KMS-11 (cell line): ENCODE measurements at regions not wholly inside any gene's neighbourhood (a gene's known extent, or its start where the extent isn't known, plus 50 kb on each side); places are given as distances from the start of the nearest gene placed in this dataset.
"Not testable (repeated sequence)": the region's sequence is repeated elsewhere in the genome, so short reads cannot be mapped to it uniquely, and the experiment has no call there.

ENCODE experiments used
- H2AFZ ChIP-seq: fragments of 200-600 bp; sonication (generic); 2 replicates; pipeline ENCODE4 v1.6.1; 2016; ENCODE audit warnings: antibody characterized with exemption, mixed run types, low read depth
- H3K27ac ChIP-seq: fragments of 200-600 bp; sonication (generic); 2 replicates; pipeline ENCODE4 v1.6.1; 2016; ENCODE audit warnings: mild to moderate bottlenecking, mixed run types
- H3K27me3 ChIP-seq: fragments of 200-600 bp; sonication (generic); 2 replicates; pipeline ENCODE4 v1.6.1; 2017; ENCODE audit warnings: mild to moderate bottlenecking, low read depth, mixed run types, moderate library complexity; ENCODE audit not compliant: insufficient read depth
- H3K36me3 ChIP-seq: fragments of 200-600 bp; sonication (generic); 2 replicates; pipeline ENCODE4 v1.6.1; 2017; ENCODE audit warnings: mild to moderate bottlenecking, mixed run types; ENCODE audit not compliant: insufficient read depth
- H3K4me1 ChIP-seq: fragments of 200-600 bp; sonication (generic); 2 replicates; pipeline ENCODE4 v1.6.1; 2016; ENCODE audit warnings: mild to moderate bottlenecking, low read depth, mixed run types; ENCODE audit not compliant: poor library complexity, severe bottlenecking
- H3K4me2 ChIP-seq: fragments of 200-600 bp; sonication (generic); 2 replicates; pipeline ENCODE4 v1.7.0; 2016; ENCODE audit warnings: mild to moderate bottlenecking, mixed run types
- H3K4me3 ChIP-seq: fragments of 200-600 bp; sonication (generic); IDR thresholded peaks from 2 replicates; pipeline ENCODE4 v1.6.1; 2017; ENCODE audit warnings: low read depth, low read length, mixed read lengths; ENCODE audit not compliant: insufficient read depth
- H3K79me2 ChIP-seq: fragments of 200-600 bp; sonication (generic); 2 replicates; pipeline ENCODE4 v1.6.1; 2016; ENCODE audit warnings: low read depth, mixed run types; ENCODE audit not compliant: insufficient read depth
- H3K9ac ChIP-seq: fragments of 200-600 bp; sonication (generic); 2 replicates; pipeline ENCODE4 v1.6.1; 2016; ENCODE audit warnings: mild to moderate bottlenecking, mixed run types
- H4K20me1 ChIP-seq: fragments of 200-600 bp; sonication (generic); 2 replicates; pipeline ENCODE4 v1.6.1; 2016; ENCODE audit warnings: mild to moderate bottlenecking, mixed run types; ENCODE audit not compliant: insufficient read depth
- CTCF ChIP-seq: fragments of 200-600 bp; sonication (generic); conservative IDR thresholded peaks from 2 replicates; pipeline ENCODE4 v1.6.1; 2017; ENCODE audit warnings: low read depth, mild to moderate bottlenecking, antibody characterized with exemption, low read length, moderate library complexity, mixed read lengths

- not testable (repeated sequence) for H4K20me1 ChIP-seq, H3K79me2 ChIP-seq, H2AFZ ChIP-seq, H3K27ac ChIP-seq, H3K36me3 ChIP-seq, H3K4me3 ChIP-seq, H3K9ac ChIP-seq, H3K4me1 ChIP-seq, H3K4me2 ChIP-seq, H3K27me3 ChIP-seq
Observed at GRCh38 chr21:27909487-27909886, 942.6 kb upstream of the ADAMTS5 start.

DNA sequence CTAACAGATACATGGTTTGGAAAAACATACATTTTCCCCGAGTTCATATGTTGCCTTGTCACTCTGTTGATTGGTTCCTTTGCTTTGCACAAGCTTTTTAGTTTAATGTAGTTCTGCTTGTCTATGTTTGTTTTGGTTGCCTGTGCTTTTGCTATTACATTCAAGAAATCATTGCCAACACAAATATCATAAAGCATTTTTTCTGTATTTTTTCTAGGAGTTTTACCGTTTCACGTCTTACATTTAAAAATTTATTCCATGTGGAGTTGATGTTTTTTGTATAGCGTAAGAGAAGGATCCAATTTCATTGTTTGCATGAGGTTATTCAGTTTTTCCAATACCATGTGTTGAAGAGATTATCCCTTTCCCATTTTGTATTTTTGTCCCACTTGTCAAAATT, 941.9 kb upstream of the ADAMTS5 start:
- not testable (repeated sequence) for H3K9ac ChIP-seq, H4K20me1 ChIP-seq, H3K4me3 ChIP-seq, H3K79me2 ChIP-seq, H3K27ac ChIP-seq, H3K4me2 ChIP-seq, H2AFZ ChIP-seq, H3K4me1 ChIP-seq, H3K27me3 ChIP-seq, H3K36me3 ChIP-seq

DNA sequence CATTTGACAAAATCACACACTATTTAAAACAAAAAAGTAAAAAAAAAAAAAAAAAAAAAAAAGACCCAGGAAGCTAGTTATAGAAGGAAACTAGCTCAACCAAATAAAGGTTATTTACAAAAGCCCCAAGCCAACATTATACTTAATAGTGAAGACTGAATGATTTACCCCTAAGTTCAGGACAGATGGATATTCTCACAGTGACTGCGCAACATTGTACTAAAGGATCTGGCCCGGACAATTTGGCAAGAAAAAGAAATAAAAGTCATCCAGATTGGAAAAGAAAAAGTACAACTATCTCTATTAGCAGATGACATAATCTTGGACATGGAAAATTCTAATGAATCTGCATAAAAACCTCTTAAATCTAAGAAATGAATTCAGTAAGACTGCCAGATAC, 936.0 kb upstream of the ADAMTS5 start:
- not testable (repeated sequence) for H2AFZ ChIP-seq, H4K20me1 ChIP-seq, H3K4me3 ChIP-seq, H3K36me3 ChIP-seq, H3K9ac ChIP-seq, H3K4me2 ChIP-seq, H3K27ac ChIP-seq, H3K27me3 ChIP-seq, H3K79me2 ChIP-seq, H3K4me1 ChIP-seq

DNA sequence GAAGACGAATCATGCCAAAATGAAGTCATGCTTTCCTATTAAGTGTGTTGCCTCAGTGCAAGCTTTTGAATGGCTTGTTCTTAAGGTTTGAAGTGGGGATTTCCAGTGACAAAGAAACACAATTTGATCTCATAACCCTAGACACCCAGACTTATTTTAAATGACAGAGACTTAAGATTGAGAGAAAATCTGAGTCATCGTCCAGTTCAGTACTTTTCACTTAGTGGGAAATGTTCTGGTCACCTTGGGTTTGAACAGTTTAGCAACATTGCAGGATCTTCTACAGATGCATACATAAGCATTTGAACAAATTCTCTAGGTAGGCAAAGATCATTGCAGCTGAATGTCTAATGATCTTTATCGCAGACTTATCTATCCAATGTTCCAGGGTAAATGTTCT, 926.7 kb upstream of the ADAMTS5 start:
- not testable (repeated sequence) for H2AFZ ChIP-seq, H3K27me3 ChIP-seq, H3K4me2 ChIP-seq, H3K79me2 ChIP-seq, H3K27ac ChIP-seq, H3K4me1 ChIP-seq, H3K9ac ChIP-seq, H4K20me1 ChIP-seq, H3K36me3 ChIP-seq, H3K4me3 ChIP-seq

DNA sequence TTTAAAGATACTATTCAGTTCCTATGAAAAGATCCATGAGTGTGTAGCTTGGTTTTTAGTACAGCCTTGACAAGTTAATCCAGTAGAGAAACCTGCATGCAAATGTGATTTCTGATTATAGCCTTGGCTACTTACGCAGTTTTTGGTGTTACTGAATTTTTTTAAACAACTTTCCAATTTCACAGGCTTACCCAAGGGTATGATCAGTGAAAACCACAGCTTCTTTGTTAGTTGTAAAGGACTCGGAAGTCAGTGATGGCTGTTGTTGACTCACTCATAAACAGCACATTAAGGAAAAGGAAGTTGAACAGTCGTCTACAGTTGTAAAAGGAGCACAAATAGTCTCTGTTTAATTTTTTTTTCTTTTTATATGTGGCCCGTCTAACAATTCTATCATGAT, 924.6 kb upstream of the ADAMTS5 start:
- H2AFZ ChIP-seq, H3K79me2 ChIP-seq, H3K36me3 ChIP-seq, H3K27me3 ChIP-seq, H3K9ac ChIP-seq, H3K27ac ChIP-seq, H4K20me1 ChIP-seq, H3K4me3 ChIP-seq, H3K4me2 ChIP-seq, H3K4me1 ChIP-seq: not testable (repeated sequence)

GRCh38 chr21:27887808-27888455, 921.0 kb upstream of the ADAMTS5 start:
- H3K4me2 ChIP-seq, H3K4me1 ChIP-seq, H4K20me1 ChIP-seq, H3K36me3 ChIP-seq, H3K27ac ChIP-seq, H2AFZ ChIP-seq, H3K4me3 ChIP-seq, H3K9ac ChIP-seq, H3K79me2 ChIP-seq, H3K27me3 ChIP-seq: not testable (repeated sequence)

GRCh38 chr21:27885296-27885711, 918.4 kb upstream of the ADAMTS5 start:
- Histone ChIP-seq H3K9ac (no peak overlapping the region), H3K36me3 (no peaks in the 10 kb centered on the region), H3K27me3 (no peaks in the 10 kb centered on the region), H4K20me1 (no peaks in the 10 kb centered on the region), H2AFZ (no peak overlapping the region), H3K27ac (no peak overlapping the region), H3K4me3 (no peak overlapping the region), H3K4me2 (no peak overlapping the region), H3K4me1 (no peaks in the 10 kb centered on the region), H3K79me2 (no peaks in the 10 kb centered on the region)
- TF ChIP-seq CTCF = no peak

GRCh38 chr21:27881331-27881730, 914.4 kb upstream of the ADAMTS5 start:
- H4K20me1 ChIP-seq, H3K4me2 ChIP-seq, H3K79me2 ChIP-seq, H3K27me3 ChIP-seq, H3K27ac ChIP-seq, H3K36me3 ChIP-seq, H2AFZ ChIP-seq, H3K4me1 ChIP-seq, H3K4me3 ChIP-seq, H3K9ac ChIP-seq: not testable (repeated sequence)

GRCh38 chr21:27872411-27872810, 905.5 kb upstream of the ADAMTS5 start:
- H3K27ac ChIP-seq, H3K4me2 ChIP-seq, H3K9ac ChIP-seq, H2AFZ ChIP-seq, H4K20me1 ChIP-seq, H3K4me3 ChIP-seq, H3K27me3 ChIP-seq, H3K36me3 ChIP-seq, H3K79me2 ChIP-seq, H3K4me1 ChIP-seq: not testable (repeated sequence)

DNA sequence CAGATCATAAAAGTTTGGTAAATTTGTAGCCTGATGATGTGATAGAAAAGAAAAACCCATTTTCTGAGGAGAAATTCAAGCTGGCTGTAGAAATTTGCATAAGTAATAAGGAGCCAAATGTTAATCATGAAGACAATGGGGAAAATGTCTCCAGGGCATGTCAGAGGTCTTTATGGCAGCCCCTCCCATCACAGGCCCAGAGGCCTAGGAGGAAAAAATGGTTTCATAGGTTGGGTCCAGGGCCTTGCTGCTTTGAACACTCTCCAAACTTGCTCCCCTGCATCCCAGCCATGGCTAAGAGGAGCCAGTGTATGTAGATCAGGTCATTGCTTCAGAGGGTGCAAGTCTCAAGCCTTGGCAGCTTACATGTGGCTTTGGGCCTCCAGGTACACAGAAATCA, 903.9 kb upstream of the ADAMTS5 start:
- not testable (repeated sequence) for H3K79me2 ChIP-seq, H3K9ac ChIP-seq, H3K36me3 ChIP-seq, H3K27me3 ChIP-seq, H3K4me2 ChIP-seq, H2AFZ ChIP-seq, H3K4me1 ChIP-seq, H3K27ac ChIP-seq, H3K4me3 ChIP-seq, H4K20me1 ChIP-seq
